GM19452 (cell line): ENCODE measurements at regions not wholly inside any gene's neighbourhood (a gene's known extent, or its start where the extent isn't known, plus 50 kb on each side); places are given as distances from the start of the nearest gene placed in this dataset.
"Not testable (repeated sequence)": the region's sequence is repeated elsewhere in the genome, so short reads cannot be mapped to it uniquely, and the experiment has no call there.

Source experiments
- ATAC-seq: cut with Tn5 transposase; IDR thresholded peaks from one replicate; pipeline ENCODE4 v1.9.1; 2021; ENCODE audit not compliant: unreplicated experiment

- ATAC-seq, result no peak
These were observed 129.5 kb downstream of the TSEN15 start for GRCh38 chr1:184181044-184181443.

GRCh38 chr1:184183919-184184318 lies 132.4 kb downstream of the TSEN15 start:
- ATAC-seq, result no peak

- not testable (repeated sequence) for ATAC-seq
These were observed 133.1 kb downstream of the TSEN15 start for GRCh38 chr1:184184614-184185013.

GRCh38 chr1:184185347-184185746 lies 133.8 kb downstream of the TSEN15 start:
- ATAC-seq, result no peak

GRCh38 chr1:184186167-184186566 lies 134.6 kb downstream of the TSEN15 start:
- no peak for ATAC-seq

- no peak for ATAC-seq
These were observed 135.6 kb downstream of the TSEN15 start for GRCh38 chr1:184187097-184187496.

GRCh38 chr1:184188037-184188436 lies 136.5 kb downstream of the TSEN15 start:
- ATAC-seq, result no peak

GRCh38 chr1:184189361-184189760 lies 137.8 kb downstream of the TSEN15 start:
- ATAC-seq, result no peak

GRCh38 chr1:184190616-184191015 lies 139.1 kb downstream of the TSEN15 start:
- ATAC-seq, result no peak

- ATAC-seq, result no peak
These were observed 139.7 kb downstream of the TSEN15 start for GRCh38 chr1:184191181-184191621.

- ATAC-seq, result no peak
These were observed 141.3 kb downstream of the TSEN15 start for GRCh38 chr1:184192796-184193195.

- no peak for ATAC-seq
These were observed 141.9 kb downstream of the TSEN15 start for GRCh38 chr1:184193451-184193850.

GRCh38 chr1:184194236-184194635 lies 142.7 kb downstream of the TSEN15 start:
- ATAC-seq, result no peak

GRCh38 chr1:184195722-184196121 lies 144.2 kb downstream of the TSEN15 start:
- not testable (repeated sequence) for ATAC-seq

GRCh38 chr1:184197831-184198230 lies 146.3 kb downstream of the TSEN15 start:
- ATAC-seq, result no peak

- ATAC-seq, result no peak
These were observed 147.5 kb downstream of the TSEN15 start for GRCh38 chr1:184199036-184199435.

- ATAC-seq, result no peak
These were observed 148.0 kb downstream of the TSEN15 start for GRCh38 chr1:184199438-184200085.

- no peak for ATAC-seq
These were observed 157.1 kb downstream of the TSEN15 start for GRCh38 chr1:184208622-184209021.

- ATAC-seq, result no peak
These were observed 158.5 kb downstream of the TSEN15 start for GRCh38 chr1:184210031-184210430.

- ATAC-seq, result no peak
These were observed 159.3 kb downstream of the TSEN15 start for GRCh38 chr1:184210862-184211261.

GRCh38 chr1:184212649-184213314 lies 161.3 kb downstream of the TSEN15 start:
- ATAC-seq, result no peak

- ATAC-seq, result no peak
These were observed 162.6 kb downstream of the TSEN15 start for GRCh38 chr1:184214128-184214527.
